OCI-LY7 (cell line): ENCODE measurements at regions not wholly inside any gene's neighbourhood (a gene's known extent, or its start where the extent isn't known, plus 50 kb on each side); places are given as distances from the start of the nearest gene placed in this dataset.

Experiments used
- BruUV-seq: library from RNA; stranded (reverse); fragments of 400-500 nt; replicated peaks from 2 replicates; lab custom pipeline; 2021; lab: Mats Ljungman, UMichigan
- CTCF ChIA-PET: fragments of 300-600 bp; sonication (Branson Sonifier 250); formaldehyde crosslinking; loops from one replicate; lab custom pipeline; 2022; ENCODE audit warnings: antibody characterized with exemption; ENCODE audit not compliant: unreplicated experiment; lab: Charles Lee
- POLR2A ChIA-PET: fragments of 300-600 bp; sonication (Branson Sonifier 250); formaldehyde crosslinking; loops from one replicate; lab custom pipeline; 2022; ENCODE audit warnings: antibody characterized with exemption; lab: Charles Lee
- DNase-seq: peaks from one replicate; pipeline ENCODE4 v3.0.0-alpha.2; 2015; ENCODE audit warnings: low spot score
- H2AFZ ChIP-seq: fragments of 200-600 bp; sonication (generic), shearing (Covaris generic); 2 replicates; pipeline ENCODE4 v1.6.1; 2014; ENCODE audit warnings: mild to moderate bottlenecking, antibody characterized with exemption, low read length, moderate library complexity
- H3K27ac ChIP-seq: fragments of 200-600 bp; sonication (generic); 2 replicates; pipeline ENCODE4 v1.5.1; 2014; ENCODE audit warnings: mixed run types, low read depth, mild to moderate bottlenecking, moderate library complexity, low read length, inconsistent platforms; ENCODE audit not compliant: poor library complexity, severe bottlenecking
- H3K36me3 ChIP-seq: fragments of 200-600 bp; sonication (generic); 2 replicates; pipeline ENCODE4 v1.6.1; 2014; ENCODE audit warnings: mild to moderate bottlenecking, antibody characterized with exemption, low read length, moderate library complexity, mixed read lengths; ENCODE audit not compliant: insufficient read depth
- H3K4me1 ChIP-seq: fragments of 200-600 bp; sonication (generic); 2 replicates; pipeline ENCODE4 v1.5.1; 2014; ENCODE audit warnings: mild to moderate bottlenecking, low read length; ENCODE audit not compliant: insufficient read depth, poor library complexity, severe bottlenecking
- H3K4me2 ChIP-seq: fragments of 200-600 bp; sonication (generic); 2 replicates; pipeline ENCODE4 v1.6.1; 2014; ENCODE audit warnings: mild to moderate bottlenecking, low read length
- H3K4me3 ChIP-seq: fragments of 200-600 bp; sonication (generic); 2 replicates; pipeline ENCODE4 v1.5.1; 2014; ENCODE audit warnings: mild to moderate bottlenecking, low read depth, low read length; ENCODE audit not compliant: poor library complexity, severe bottlenecking
- H3K79me2 ChIP-seq: fragments of 200-600 bp; sonication (generic); 2 replicates; pipeline ENCODE4 v1.6.1; 2016; ENCODE audit warnings: low read depth, mild to moderate bottlenecking, low read length, moderate library complexity, mixed read lengths; ENCODE audit not compliant: insufficient read depth
- H3K9me2 ChIP-seq: fragments of 200-600 bp; sonication (generic); 2 replicates; pipeline ENCODE4 v1.6.1; 2016; ENCODE audit warnings: mild to moderate bottlenecking, low read length, mixed read lengths; ENCODE audit not compliant: insufficient read depth
- H3K9me3 ChIP-seq: fragments of 200-600 bp; sonication (generic); 2 replicates; pipeline ENCODE4 v1.6.1; 2014; ENCODE audit warnings: mild to moderate bottlenecking, mixed run types, low read length, mixed read lengths
- H4K20me1 ChIP-seq: fragments of 200-600 bp; sonication (generic); 2 replicates; pipeline ENCODE4 v1.6.1; 2014; ENCODE audit warnings: mild to moderate bottlenecking, antibody characterized with exemption, low read length, moderate library complexity, mixed read lengths; ENCODE audit not compliant: insufficient read depth
- EZH2phosphoT487 ChIP-seq: fragments of 200-600 bp; sonication (generic); IDR thresholded peaks from 2 replicates; pipeline ENCODE4 v1.6.1; 2018; ENCODE audit warnings: low read depth, borderline replicate concordance, mild to moderate bottlenecking, mixed run types, antibody characterized with exemption, low read length, moderate library complexity, mixed read lengths
- intact Hi-C: fragments of 100-400 bp; cut with micrococcal nuclease; formaldehyde crosslinking; loops from one replicate; pipeline ENCODE4 v1.10.0; 2022; ENCODE audit not compliant: unreplicated experiment
- TF ChIP-seq, protein P1 (sequence below): fragments of 200-600 bp; sonication (generic); conservative IDR thresholded peaks from 2 replicates; pipeline ENCODE4 v1.5.1; 2014; ENCODE audit warnings: mild to moderate bottlenecking, antibody characterized with exemption, low read length, moderate library complexity, mixed read lengths

DNA sequence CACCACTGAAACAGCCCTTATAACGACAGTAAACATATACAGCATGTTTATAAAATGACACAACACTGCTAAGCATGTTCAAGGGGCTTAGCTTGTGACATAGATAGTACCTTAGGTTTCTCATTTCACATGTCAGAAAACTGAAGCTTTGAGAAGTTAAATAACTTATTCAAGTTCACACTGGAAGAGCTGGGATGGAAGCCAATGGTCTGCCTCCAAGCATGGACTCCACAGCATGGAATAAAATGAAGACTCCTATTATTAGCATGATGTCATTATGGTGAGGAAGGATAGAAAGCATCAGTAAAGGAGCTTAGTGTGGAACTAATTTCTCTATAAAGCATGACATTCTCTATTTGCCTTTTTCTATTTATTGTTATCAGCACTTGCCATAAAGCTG is 316.7 kb downstream of the PLK2 start:
- no peak for DNase-seq
- H3K9me2 ChIP-seq = no peaks in the 10 kb centered on the region
- H3K27ac ChIP-seq = no peak overlapping the region
- TF ChIP-seq, protein P1, sequence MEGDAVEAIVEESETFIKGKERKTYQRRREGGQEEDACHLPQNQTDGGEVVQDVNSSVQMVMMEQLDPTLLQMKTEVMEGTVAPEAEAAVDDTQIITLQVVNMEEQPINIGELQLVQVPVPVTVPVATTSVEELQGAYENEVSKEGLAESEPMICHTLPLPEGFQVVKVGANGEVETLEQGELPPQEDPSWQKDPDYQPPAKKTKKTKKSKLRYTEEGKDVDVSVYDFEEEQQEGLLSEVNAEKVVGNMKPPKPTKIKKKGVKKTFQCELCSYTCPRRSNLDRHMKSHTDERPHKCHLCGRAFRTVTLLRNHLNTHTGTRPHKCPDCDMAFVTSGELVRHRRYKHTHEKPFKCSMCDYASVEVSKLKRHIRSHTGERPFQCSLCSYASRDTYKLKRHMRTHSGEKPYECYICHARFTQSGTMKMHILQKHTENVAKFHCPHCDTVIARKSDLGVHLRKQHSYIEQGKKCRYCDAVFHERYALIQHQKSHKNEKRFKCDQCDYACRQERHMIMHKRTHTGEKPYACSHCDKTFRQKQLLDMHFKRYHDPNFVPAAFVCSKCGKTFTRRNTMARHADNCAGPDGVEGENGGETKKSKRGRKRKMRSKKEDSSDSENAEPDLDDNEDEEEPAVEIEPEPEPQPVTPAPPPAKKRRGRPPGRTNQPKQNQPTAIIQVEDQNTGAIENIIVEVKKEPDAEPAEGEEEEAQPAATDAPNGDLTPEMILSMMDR = no peak
- TF ChIP-seq EZH2phosphoT487 = no peak
- no peak overlapping the region for H3K4me3 ChIP-seq
- CTCF ChIA-PET = no interaction called here
- no peaks in the 10 kb centered on the region for H3K9me3 ChIP-seq
- H2AFZ ChIP-seq = no peak overlapping the region
- intact Hi-C loops = no loop called here
- BruUV-seq = no TSS peak
- H3K4me1 ChIP-seq = no peaks in the 10 kb centered on the region
- no peaks in the 10 kb centered on the region for H3K36me3 ChIP-seq
- no peaks in the 10 kb centered on the region for H3K79me2 ChIP-seq
- POLR2A ChIA-PET = interaction anchor here (0.6 to 1.2 kb wide), 2 partner anchors 13 to 503 kb away, joined by 3 read pairs; no protein-coding TSS in a partner anchor
- no peaks in the 10 kb centered on the region for H4K20me1 ChIP-seq
- no peak overlapping the region for H3K4me2 ChIP-seq

DNA sequence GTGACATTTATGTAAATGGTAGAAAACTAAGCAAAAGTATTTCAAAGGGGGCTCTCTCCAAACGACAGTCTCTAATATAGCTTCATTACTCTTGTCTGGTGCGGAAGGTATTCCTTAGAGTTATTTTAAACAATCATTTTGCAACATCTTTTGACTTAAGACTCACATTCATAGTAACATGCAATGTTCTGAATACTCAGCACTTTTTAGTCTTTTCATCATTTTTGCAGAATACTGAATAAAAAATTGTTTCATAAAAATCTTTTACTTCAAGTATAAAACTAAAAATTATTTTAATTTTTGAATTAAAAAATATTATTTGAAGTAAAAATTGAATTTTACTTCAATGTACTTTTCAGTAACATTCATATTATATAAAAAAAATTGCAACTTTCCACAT is 321.1 kb downstream of the PLK2 start:
- Histone ChIP-seq H4K20me1 (no peaks in the 10 kb centered on the region), H3K79me2 (no peaks in the 10 kb centered on the region), H3K4me1 (no peaks in the 10 kb centered on the region), H3K4me2 (no peak overlapping the region), H3K9me3 (no peaks in the 10 kb centered on the region), H3K27ac (no peak overlapping the region), H3K36me3 (no peaks in the 10 kb centered on the region), H3K9me2 (no peaks in the 10 kb centered on the region), H2AFZ (no peak overlapping the region), H3K4me3 (no peak overlapping the region)
- no TSS peak for BruUV-seq
- ChIA-PET POLR2A (no interaction called here), CTCF (no interaction called here)
- no peak for TF ChIP-seq EZH2phosphoT487
- no peak for DNase-seq
- intact Hi-C loops = no loop called here

DNA sequence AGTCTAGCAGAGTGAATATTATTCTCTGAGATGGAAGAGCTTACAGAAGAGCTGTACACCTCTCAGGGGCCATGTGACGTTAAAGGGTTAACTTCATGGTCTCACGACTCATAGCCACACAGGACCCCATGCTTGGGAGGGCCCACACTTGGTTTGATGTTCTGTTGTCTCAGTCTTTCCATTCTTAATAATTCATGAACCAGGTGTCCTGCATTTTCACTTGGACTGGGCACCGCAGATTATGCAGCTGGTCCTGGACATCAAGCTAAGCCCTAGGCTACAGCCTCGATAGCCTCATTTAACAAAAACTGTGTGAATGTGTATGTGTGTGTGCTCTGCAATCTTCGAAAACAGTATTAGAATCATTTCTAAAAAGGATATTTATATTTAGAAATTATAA is 323.5 kb downstream of the PLK2 start:
- CTCF ChIA-PET = no interaction called here
- DNase-seq = no peak
- H4K20me1 ChIP-seq = no peaks in the 10 kb centered on the region
- no peaks in the 10 kb centered on the region for H3K79me2 ChIP-seq
- no peaks in the 10 kb centered on the region for H3K36me3 ChIP-seq
- TF ChIP-seq, protein P1 = no peak
- no peak for TF ChIP-seq EZH2phosphoT487
- H3K9me2 ChIP-seq = no peaks in the 10 kb centered on the region
- H3K9me3 ChIP-seq = no peaks in the 10 kb centered on the region
- H3K4me3 ChIP-seq = no peak overlapping the region
- H3K4me2 ChIP-seq = no peak overlapping the region
- BruUV-seq = no TSS peak
- intact Hi-C loops = no loop called here
- no peak overlapping the region for H3K27ac ChIP-seq
- H3K4me1 ChIP-seq = no peaks in the 10 kb centered on the region
- POLR2A ChIA-PET = no interaction called here
- H2AFZ ChIP-seq = no peak overlapping the region
